ENCODE measurements at regions not wholly inside any gene's neighbourhood (a gene's known extent, or its start where the extent isn't known, plus 50 kb on each side); places are given as distances from the start of the nearest gene placed in this dataset.

DNA sequence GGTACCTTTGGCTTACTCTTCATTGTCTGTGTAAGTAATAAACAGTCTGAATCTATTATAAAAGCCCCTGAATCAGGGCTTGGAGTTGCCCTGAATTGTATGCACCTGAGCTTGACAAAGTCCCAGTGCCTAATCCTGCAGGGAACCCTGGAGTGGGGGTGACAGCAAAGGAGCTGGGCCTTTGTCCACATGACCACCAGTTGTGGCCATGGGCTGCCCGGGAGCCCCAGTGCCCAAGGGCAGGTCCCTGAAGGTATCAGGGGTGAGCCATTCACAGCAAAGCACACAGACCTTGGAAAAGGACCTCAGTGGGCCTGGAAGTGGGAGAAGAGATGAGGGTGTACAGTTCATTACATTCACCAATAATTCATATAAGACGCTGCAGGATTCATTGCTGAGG is 94.2 kb downstream of the BANF2 start:
- H2BK12ac ChIP-seq (ENCODE audit: low read length) = no peak overlapping the region
- no peak overlapping the region for H3K9ac ChIP-seq (ENCODE audit: low read depth, low read length, poor library complexity)
- H3K23ac ChIP-seq (ENCODE audit: low read depth, low read length, poor library complexity) = no peak overlapping the region
- no peaks in the 10 kb centered on the region for H3K4me1 ChIP-seq (ENCODE audit: control insufficient read depth in 2 of 2, insufficient read depth in 1 of 2, low read depth in 1 of 2, low read length in 2 of 2)
- no CpG with 5 or more reads among the region's 2 CpGs for WGBS, 2 donors (ENCODE audit: extremely low coverage in 2 of 2, insufficient read length in 2 of 2, insufficient replicate concordance in 1 of 2)
- H3K27me3 ChIP-seq (ENCODE audit: control insufficient read depth in 3 of 3, insufficient read depth in 3 of 3, low read depth in 1 of 3, low read length in 3 of 3) = peaks cover 0 to 3% (median 0%) of the 10 kb centered on the region in 3 experiments
- H2BK120ac ChIP-seq (ENCODE audit: low read depth, low read length) = no peak overlapping the region
- no peak overlapping the region for H2BK5ac ChIP-seq (ENCODE audit: low read length)
- no peak overlapping the region for H2BK15ac ChIP-seq (ENCODE audit: low read length)
- no peak overlapping the region for H3K4ac ChIP-seq (ENCODE audit: low read length)
- no peaks in the 10 kb centered on the region for H3K79me1 ChIP-seq (ENCODE audit: low read depth, low read length)
- no peak overlapping the region for H2AFZ ChIP-seq (ENCODE audit: low read length)
- no peak overlapping the region for H3K4me2 ChIP-seq (ENCODE audit: insufficient read depth, low read length, poor library complexity, severe bottlenecking)
- H3K27ac ChIP-seq (replicated peaks; ENCODE audit: low read length) = no peak overlapping the region
- H3K9me3 ChIP-seq (replicated peaks in 1 of 2; ENCODE audit: control insufficient read depth in 2 of 2, insufficient read depth in 1 of 2, low read depth in 1 of 2, low read length in 2 of 2) = no peaks in the 10 kb centered on the region
- H4K8ac ChIP-seq (ENCODE audit: low read depth, low read length) = no peak overlapping the region
- no peak overlapping the region for H2AK5ac ChIP-seq (ENCODE audit: low read depth, low read length)
- no peak for DNase-seq (ENCODE audit: low spot score)
- H3K14ac ChIP-seq (ENCODE audit: low read length) = peak overlapping the region; percentile 10
- H4K91ac ChIP-seq (ENCODE audit: low read depth, low read length, poor library complexity) = no peak overlapping the region
- no peaks in the 10 kb centered on the region for H3K36me3 ChIP-seq (replicated peaks in 1 of 2; ENCODE audit: control insufficient read depth in 2 of 2, insufficient read depth in 2 of 2, low read length in 2 of 2)
- no peak overlapping the region for H3K4me3 ChIP-seq (ENCODE audit: low read length in 2 of 2)
- H3K18ac ChIP-seq (ENCODE audit: low read length) = no peak overlapping the region

DNA sequence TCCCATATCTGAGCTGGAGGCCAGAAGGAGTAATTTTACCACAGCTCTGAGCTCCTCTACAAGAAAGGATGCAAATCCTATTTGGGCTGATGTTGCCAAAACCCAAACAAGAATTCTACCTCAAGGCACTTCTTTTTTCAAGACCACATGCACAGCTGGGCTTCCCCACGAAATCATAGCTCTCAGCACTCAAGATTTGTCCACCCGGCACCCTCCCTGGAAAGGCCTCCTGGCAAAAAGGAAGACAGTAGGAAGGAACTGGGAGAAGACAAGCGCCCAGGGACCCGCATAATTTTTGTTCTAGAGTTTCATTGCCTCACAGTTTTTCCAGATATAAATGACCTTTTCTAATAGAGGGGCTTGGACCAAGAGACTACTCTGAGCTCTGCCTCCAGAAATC is 90.5 kb downstream of the BANF2 start:
- Histone ChIP-seq H2AK5ac (ENCODE audit: low read depth, low read length) (no peak overlapping the region), H2AFZ (ENCODE audit: low read length) (no peak overlapping the region), H3K4me2 (ENCODE audit: insufficient read depth, low read length, poor library complexity, severe bottlenecking) (no peak overlapping the region), H2BK120ac (ENCODE audit: low read depth, low read length) (no peak overlapping the region), H3K23ac (ENCODE audit: low read depth, low read length, poor library complexity) (no peak overlapping the region), H3K4me3 (ENCODE audit: low read length in 2 of 2) (no peak overlapping the region), H3K79me1 (ENCODE audit: low read depth, low read length) (no peaks in the 10 kb centered on the region), H4K91ac (ENCODE audit: low read depth, low read length, poor library complexity) (no peak overlapping the region), H3K27ac (replicated peaks; ENCODE audit: low read length) (no peak overlapping the region), H3K36me3 (replicated peaks in 1 of 2; ENCODE audit: control insufficient read depth in 2 of 2, insufficient read depth in 2 of 2, low read length in 2 of 2) (no peaks in the 10 kb centered on the region), H3K18ac (ENCODE audit: low read length) (no peak overlapping the region), H3K14ac (ENCODE audit: low read length) (no peak overlapping the region), H3K9ac (ENCODE audit: low read depth, low read length, poor library complexity) (no peak overlapping the region), H3K4me1 (ENCODE audit: control insufficient read depth in 2 of 2, insufficient read depth in 1 of 2, low read depth in 1 of 2, low read length in 2 of 2) (no peaks in the 10 kb centered on the region), H2BK15ac (ENCODE audit: low read length) (no peak overlapping the region), H3K4ac (ENCODE audit: low read length) (no peak overlapping the region), H2BK12ac (ENCODE audit: low read length) (no peak overlapping the region), H3K9me3 (replicated peaks in 1 of 2; ENCODE audit: control insufficient read depth in 2 of 2, insufficient read depth in 1 of 2, low read depth in 1 of 2, low read length in 2 of 2) (no peaks in the 10 kb centered on the region), H2BK5ac (ENCODE audit: low read length) (no peak overlapping the region), H4K8ac (ENCODE audit: low read depth, low read length) (no peak overlapping the region), H3K27me3 (ENCODE audit: control insufficient read depth in 3 of 3, insufficient read depth in 3 of 3, low read depth in 1 of 3, low read length in 3 of 3) (peaks cover 0 to 2% (median 0%) of the 10 kb centered on the region in 3 experiments)
- no CpG with 5 or more reads among the region's 4 CpGs for WGBS, 2 donors (ENCODE audit: extremely low coverage in 2 of 2, insufficient read length in 2 of 2, insufficient replicate concordance in 1 of 2)
- no peak for DNase-seq (ENCODE audit: low spot score)

DNA sequence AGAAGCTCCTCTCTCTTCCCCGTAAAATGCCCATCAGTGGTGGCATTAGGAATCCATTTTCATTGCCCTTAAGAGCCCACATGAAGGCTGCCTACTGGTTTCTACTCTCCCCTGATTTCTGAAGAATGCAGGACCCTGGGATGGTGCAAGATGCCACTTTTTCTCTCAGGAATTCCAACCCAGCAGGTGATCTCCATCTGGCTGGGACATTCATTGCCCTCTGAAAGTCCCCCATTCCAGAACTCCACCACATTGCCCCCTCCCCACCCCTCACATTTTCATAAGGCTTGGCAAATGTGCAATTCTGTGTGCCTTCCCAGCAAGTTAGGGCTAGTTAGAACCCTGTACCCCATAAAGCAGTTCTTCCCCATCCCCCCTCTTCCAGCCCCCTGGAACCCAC is 88.0 kb downstream of the BANF2 start:
- Histone ChIP-seq H2AFZ (ENCODE audit: low read length) (no peak overlapping the region), H3K79me1 (ENCODE audit: low read depth, low read length) (no peaks in the 10 kb centered on the region), H2BK120ac (ENCODE audit: low read depth, low read length) (no peak overlapping the region), H3K9ac (ENCODE audit: low read depth, low read length, poor library complexity) (no peak overlapping the region), H3K18ac (ENCODE audit: low read length) (no peak overlapping the region), H4K8ac (ENCODE audit: low read depth, low read length) (no peak overlapping the region), H2BK5ac (ENCODE audit: low read length) (no peak overlapping the region), H2BK12ac (ENCODE audit: low read length) (no peak overlapping the region), H3K4me2 (ENCODE audit: insufficient read depth, low read length, poor library complexity, severe bottlenecking) (no peak overlapping the region), H3K23ac (ENCODE audit: low read depth, low read length, poor library complexity) (no peak overlapping the region), H3K4ac (ENCODE audit: low read length) (no peak overlapping the region), H3K9me3 (replicated peaks in 1 of 2; ENCODE audit: control insufficient read depth in 2 of 2, insufficient read depth in 1 of 2, low read depth in 1 of 2, low read length in 2 of 2) (no peaks in the 10 kb centered on the region), H2AK5ac (ENCODE audit: low read depth, low read length) (no peak overlapping the region), H3K4me3 (ENCODE audit: low read length in 2 of 2) (no peak overlapping the region), H3K36me3 (replicated peaks in 1 of 2; ENCODE audit: control insufficient read depth in 2 of 2, insufficient read depth in 2 of 2, low read length in 2 of 2) (no peaks in the 10 kb centered on the region), H4K91ac (ENCODE audit: low read depth, low read length, poor library complexity) (no peak overlapping the region), H3K27me3 (ENCODE audit: control insufficient read depth in 3 of 3, insufficient read depth in 3 of 3, low read depth in 1 of 3, low read length in 3 of 3) (no peaks in the 10 kb centered on the region), H3K4me1 (ENCODE audit: control insufficient read depth in 2 of 2, insufficient read depth in 1 of 2, low read depth in 1 of 2, low read length in 2 of 2) (no peaks in the 10 kb centered on the region), H3K14ac (ENCODE audit: low read length) (no peak overlapping the region), H2BK15ac (ENCODE audit: low read length) (no peak overlapping the region), H3K27ac (replicated peaks; ENCODE audit: low read length) (no peak overlapping the region)
- WGBS, 2 donors (ENCODE audit: extremely low coverage in 2 of 2, insufficient read length in 2 of 2, insufficient replicate concordance in 1 of 2) = no CpG with 5 or more reads among the region's 1 CpG
- DNase-seq (ENCODE audit: low spot score) = no peak

- DNase-seq (ENCODE audit: low spot score) = no peak
- no CpG with 5 or more reads among the region's 11 CpGs for WGBS, 2 donors (ENCODE audit: extremely low coverage in 2 of 2, insufficient read length in 2 of 2, insufficient replicate concordance in 1 of 2)
- no peak overlapping the region for H4K91ac ChIP-seq (ENCODE audit: low read depth, low read length, poor library complexity)
- no peak overlapping the region for H2BK120ac ChIP-seq (ENCODE audit: low read depth, low read length)
- H2BK15ac ChIP-seq (ENCODE audit: low read length) = no peak overlapping the region
- H3K14ac ChIP-seq (ENCODE audit: low read length) = no peak overlapping the region
- no peak overlapping the region for H2BK12ac ChIP-seq (ENCODE audit: low read length)
- H3K18ac ChIP-seq (ENCODE audit: low read length) = no peak overlapping the region
- no peak overlapping the region for H2BK5ac ChIP-seq (ENCODE audit: low read length)
- H3K23ac ChIP-seq (ENCODE audit: low read depth, low read length, poor library complexity) = no peak overlapping the region
- no peak overlapping the region for H3K27ac ChIP-seq (replicated peaks; ENCODE audit: low read length)
- H3K4ac ChIP-seq (ENCODE audit: low read length) = no peak overlapping the region
- H3K79me1 ChIP-seq (ENCODE audit: low read depth, low read length) = no peaks in the 10 kb centered on the region
- no peak overlapping the region for H2AFZ ChIP-seq (ENCODE audit: low read length)
- H3K4me2 ChIP-seq (ENCODE audit: insufficient read depth, low read length, poor library complexity, severe bottlenecking) = no peak overlapping the region
- no peak overlapping the region for H4K8ac ChIP-seq (ENCODE audit: low read depth, low read length)
- H3K36me3 ChIP-seq (replicated peaks in 1 of 2; ENCODE audit: control insufficient read depth in 2 of 2, insufficient read depth in 2 of 2, low read length in 2 of 2) = no peaks in the 10 kb centered on the region
- no peak overlapping the region for H3K9ac ChIP-seq (ENCODE audit: low read depth, low read length, poor library complexity)
- no peaks in the 10 kb centered on the region for H3K9me3 ChIP-seq (replicated peaks in 1 of 2; ENCODE audit: control insufficient read depth in 2 of 2, insufficient read depth in 1 of 2, low read depth in 1 of 2, low read length in 2 of 2)
- no peaks in the 10 kb centered on the region for H3K4me1 ChIP-seq (ENCODE audit: control insufficient read depth in 2 of 2, insufficient read depth in 1 of 2, low read depth in 1 of 2, low read length in 2 of 2)
- no peaks in the 10 kb centered on the region for H3K27me3 ChIP-seq (ENCODE audit: control insufficient read depth in 3 of 3, insufficient read depth in 3 of 3, low read depth in 1 of 3, low read length in 3 of 3)
- H2AK5ac ChIP-seq (ENCODE audit: low read depth, low read length) = no peak overlapping the region
- H3K4me3 ChIP-seq (ENCODE audit: low read length in 2 of 2) = no peak overlapping the region
Observed at GRCh38 chr20:17786221-17786718, 86.5 kb downstream of the BANF2 start.

Data from neuronal stem cell (in vitro differentiated cells).